GM18861 (cell line): ENCODE measurements at regions not wholly inside any gene's neighbourhood (a gene's known extent, or its start where the extent isn't known, plus 50 kb on each side); places are given as distances from the start of the nearest gene placed in this dataset.

Source experiments
- ATAC-seq: cut with Tn5 transposase; IDR thresholded peaks from one replicate; pipeline ENCODE4 v1.9.1; 2021; ENCODE audit not compliant: unreplicated experiment

DNA sequence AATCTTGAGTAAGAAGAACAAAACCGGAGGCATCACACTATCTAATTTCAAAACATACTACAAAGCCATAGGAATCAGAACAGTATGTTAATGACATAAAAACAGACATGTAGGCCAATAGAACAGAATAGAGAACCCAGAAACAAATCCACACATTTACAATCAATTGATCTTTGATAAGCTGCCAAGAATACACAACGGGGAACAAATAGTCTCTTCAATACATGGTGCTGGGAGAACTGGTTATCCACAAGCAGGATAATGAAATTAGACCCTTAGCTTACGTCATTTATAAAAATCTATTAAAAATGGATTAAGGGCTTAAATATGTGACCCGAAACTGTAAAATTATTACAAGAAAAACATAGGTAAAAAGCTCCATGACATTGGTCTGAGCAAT lies 417.7 kb downstream of the INSC start:
- ATAC-seq: no peak

DNA sequence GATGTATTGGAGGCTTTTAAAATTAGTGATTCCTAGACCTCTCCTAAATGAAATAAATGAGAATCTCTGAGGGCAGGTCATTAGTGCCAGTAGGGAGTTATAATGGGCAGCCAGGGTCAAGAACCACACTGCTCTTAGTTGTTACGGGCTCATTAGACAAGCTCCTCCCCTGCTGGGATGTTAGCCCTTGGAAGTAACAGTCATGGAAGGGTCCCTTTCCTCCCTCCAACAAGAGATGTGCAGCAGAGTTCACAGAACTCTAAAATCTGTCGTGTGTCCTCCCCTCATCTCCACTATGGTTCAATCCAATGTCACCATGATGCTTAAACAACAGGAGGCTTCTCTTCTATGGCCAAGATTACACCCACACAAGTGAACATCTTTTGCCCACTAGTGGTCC lies 419.5 kb downstream of the INSC start:
- no peak for ATAC-seq

DNA sequence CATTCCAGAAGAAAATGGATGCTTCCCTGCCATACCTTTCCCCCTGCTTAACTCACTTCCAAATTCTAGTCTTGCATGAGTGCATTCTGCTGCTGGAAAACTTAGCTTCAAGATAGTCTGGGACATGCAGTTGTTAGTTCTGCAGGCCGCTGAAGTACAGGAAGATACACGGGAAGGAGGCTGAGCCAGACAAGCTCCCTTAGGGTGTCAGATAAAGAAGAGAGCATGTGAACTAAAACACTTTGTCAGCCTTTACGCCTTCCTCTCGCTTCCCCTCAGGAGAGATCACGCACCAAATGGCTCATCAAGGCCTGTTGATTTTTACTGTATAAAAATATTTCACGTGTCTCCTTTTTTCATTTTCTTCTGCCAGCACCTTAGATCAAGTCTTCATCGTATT lies 420.7 kb downstream of the INSC start:
- no peak for ATAC-seq

DNA sequence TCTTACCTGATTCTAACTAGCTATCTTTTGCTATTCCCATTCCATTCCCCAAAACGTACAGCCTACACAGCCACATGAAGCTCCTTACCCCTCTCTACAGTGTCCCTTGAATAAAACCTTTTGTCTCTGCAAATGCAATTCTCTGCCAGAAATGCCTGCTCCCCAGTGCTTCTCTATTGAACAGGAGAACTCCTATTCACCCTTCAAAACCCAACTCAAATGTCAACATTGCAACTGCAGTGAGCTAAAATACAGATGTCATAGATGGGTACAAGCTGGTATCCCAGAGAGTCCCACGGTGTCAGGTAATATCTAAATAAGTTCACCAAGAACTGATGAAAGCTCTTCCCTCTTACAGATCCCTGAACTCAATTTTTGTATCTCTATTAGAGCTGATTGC lies 421.7 kb downstream of the INSC start:
- ATAC-seq: no peak

DNA sequence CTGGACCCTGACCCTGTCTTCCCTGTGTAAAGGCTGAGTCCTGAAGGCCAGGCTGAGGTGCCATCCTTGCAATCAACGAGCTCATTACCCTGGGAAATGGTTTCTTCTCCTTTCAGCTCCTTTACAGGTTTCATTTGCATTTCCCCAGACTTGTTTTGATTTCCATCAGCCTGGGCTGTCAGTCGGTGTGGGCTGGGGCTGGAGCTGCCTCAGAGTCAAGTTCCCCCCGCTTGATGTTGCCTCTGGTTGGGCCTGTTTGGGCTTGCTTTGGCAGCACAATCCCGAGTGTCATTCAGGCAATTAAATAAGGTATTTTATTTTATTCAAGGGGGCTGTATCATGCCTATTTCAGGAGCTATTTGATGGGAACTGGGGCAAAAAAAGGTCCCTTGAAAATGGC lies 424.9 kb downstream of the INSC start:
- ATAC-seq: no peak

DNA sequence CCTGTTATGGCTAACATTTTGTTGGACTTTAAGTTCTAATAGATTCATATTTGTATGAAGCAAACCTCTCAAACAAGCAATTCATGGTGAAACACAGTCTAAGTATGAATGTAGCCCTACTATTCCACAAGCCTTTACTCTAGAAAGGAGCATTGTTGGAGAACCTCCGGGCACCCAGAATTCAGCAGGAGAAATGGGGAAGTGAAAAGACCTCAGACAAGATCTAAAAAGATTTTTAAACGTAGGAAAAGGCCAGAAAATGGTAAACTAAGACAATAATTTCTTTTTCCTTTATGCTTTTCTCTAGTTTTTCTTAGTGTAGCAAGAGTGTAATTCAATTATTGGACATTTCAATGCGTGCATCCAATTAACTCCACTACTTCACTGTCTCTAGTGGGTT lies 426.4 kb downstream of the INSC start:
- ATAC-seq: no peak

DNA sequence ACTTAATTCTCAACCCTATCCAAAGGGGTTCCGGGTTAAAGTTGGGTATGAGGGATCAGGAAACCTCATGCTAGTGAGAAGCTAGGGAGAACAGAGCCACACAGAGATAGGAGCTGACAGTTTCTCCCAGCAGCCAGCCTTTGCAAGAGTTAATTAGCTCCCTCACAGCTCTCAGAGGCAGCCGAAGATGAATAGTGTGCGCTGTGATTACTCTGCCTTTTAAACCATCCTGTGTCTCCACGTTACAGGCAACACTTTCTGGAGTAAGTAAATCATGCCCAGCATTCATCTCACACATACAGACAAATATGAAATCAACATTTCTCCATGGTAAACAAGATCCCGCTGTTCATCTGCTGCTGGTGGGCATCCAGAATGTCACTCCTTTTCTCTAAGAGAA lies 429.6 kb downstream of the INSC start:
- ATAC-seq: no peak

DNA sequence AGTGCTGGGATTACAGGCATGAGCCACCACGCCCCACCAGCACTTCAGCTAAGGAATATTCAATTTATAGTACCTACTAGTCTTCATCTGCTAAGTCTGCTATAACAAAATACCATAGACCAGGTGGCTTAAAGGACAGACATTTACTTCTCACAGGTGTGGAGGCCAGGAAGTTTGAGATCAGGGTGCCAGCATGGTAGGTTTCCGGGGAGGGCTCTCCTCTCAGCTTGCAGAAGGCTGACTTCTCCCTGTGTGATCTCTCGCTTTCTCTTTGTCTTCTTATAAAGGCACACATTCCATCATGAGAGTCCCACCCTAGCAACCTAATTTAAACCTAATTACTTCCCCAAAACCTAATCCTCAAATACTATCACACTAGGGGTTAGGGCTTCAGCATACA lies 433.0 kb downstream of the INSC start:
- no peak for ATAC-seq

DNA sequence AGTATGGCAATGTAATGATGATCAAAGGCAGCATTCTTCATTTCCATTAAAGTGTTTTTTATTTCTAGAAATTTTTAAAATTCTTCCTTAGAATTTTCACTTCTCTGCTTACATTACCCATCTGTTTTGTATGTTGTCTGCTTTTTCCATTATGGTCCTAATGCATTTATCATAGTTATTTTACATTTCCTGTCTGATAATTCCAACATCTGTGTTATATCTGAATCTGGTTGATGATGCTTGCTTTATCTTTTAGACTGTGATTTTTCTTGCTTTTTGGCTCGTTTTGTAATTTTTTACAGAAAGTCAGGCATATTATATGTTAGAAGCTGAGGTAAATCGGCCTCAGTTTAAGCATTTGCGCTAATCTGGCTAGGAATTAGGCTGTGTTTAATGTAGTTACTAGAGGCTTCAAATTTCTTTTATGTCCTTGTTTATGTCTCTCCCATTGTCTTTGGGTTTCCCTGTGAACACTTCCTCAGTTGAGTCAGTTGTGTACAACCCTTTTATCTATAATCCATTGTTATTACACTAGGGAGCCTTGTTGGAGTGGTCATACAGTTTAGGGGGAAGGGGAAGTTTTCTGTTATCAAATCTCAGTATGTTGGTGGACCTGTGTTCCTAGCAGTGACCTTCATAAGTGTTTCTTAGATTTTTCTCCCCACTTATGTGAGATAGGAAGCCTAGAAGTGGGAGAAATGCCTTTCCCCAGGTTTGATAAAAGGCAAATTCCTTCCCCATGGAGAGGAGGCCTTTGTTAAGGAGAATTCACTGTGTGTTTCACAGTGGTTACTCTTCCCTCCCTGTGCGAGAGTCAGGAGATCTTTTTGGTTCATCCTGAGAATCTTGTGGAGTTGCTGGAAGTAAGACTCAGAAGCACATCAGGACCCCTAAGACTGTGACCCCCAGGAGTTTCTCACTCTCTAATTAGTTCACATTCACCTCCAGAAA lies 437.5 kb downstream of the INSC start:
- ATAC-seq: no peak

DNA sequence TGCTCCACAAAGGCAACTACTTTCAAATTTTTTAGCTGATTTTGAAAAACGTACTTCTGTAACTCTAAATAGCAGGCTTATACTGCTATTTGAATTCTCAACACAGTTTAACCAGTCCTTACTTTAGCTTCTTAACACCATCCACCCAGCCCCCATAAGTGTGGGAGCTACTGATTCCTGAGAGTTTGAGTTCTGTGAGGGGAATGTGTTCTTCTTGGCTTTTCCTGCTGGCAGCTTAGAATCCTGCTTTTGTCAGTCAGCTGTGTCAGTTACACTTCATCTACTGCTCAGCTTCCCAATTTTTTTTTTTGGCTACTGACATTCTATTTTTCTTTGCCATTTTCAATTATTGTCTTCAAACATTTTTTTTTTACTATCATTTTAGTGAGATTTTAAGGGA lies 440.4 kb downstream of the INSC start:
- no peak for ATAC-seq

DNA sequence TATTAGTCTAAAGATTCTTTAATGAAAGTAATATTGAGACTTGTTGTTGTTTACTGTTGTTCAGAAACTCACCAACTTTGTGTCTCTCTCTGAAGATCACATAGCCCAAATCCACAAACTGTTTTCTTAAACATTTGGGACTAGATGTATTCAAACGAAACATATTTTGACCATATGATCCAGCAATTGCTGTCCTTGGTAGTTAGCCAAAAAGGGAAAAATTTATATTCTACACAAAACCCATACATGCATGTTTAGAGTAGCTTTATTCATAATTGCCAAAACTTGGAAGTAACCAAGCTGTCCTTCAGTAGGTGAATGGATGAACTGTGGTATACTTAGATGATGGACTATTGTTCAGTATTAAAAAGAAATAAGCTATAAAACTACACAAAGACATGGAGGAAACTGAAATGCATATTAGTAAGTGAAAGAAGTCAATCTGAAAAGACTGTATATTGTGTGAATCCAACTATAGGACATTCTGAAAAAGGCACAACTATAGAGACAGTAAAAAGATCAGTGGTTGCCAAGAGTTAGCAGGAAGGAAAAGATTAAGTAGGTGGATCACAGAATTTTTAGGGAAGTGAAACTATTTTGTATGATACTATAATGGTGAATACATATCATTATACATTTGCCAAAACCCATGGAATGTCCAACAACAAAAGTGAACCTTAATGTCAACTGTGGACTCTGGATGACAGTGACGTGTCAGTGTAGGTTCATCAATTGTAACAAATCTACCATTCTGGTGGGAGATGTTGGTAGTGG lies 442.9 kb downstream of the INSC start:
- no peak for ATAC-seq

DNA sequence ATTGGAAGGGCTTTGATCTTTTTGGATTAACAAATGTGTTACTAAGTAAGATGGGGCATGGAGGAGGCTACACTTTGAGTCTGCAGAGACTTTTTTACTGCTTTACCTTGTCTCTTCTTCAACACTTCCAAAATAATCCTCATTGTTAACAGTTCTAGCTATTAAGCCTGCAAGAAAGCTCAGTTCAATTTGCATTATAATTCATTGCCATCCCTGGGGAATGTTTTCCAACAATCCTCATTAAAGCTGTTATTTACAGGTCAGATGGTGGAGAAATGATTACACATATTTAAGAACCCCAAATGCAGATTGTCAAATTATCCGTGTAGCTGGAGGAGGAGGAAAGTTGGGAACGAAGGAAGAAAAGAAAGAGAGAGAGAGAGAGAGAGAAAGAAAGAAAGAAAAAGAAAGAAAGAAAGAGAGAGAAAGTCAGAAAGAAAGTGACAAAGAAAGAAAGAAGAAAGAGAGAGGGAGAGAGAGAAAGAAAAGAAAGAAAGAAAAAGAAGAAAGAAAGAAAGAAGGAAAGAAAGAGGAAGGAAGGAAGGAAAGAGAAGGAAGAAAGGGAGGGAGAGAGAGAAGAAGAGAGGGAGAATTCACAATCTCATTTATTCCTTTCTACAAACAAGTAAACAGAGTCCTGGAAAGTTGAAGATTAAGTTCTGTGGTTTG lies 443.9 kb downstream of the INSC start:
- no peak for ATAC-seq

DNA sequence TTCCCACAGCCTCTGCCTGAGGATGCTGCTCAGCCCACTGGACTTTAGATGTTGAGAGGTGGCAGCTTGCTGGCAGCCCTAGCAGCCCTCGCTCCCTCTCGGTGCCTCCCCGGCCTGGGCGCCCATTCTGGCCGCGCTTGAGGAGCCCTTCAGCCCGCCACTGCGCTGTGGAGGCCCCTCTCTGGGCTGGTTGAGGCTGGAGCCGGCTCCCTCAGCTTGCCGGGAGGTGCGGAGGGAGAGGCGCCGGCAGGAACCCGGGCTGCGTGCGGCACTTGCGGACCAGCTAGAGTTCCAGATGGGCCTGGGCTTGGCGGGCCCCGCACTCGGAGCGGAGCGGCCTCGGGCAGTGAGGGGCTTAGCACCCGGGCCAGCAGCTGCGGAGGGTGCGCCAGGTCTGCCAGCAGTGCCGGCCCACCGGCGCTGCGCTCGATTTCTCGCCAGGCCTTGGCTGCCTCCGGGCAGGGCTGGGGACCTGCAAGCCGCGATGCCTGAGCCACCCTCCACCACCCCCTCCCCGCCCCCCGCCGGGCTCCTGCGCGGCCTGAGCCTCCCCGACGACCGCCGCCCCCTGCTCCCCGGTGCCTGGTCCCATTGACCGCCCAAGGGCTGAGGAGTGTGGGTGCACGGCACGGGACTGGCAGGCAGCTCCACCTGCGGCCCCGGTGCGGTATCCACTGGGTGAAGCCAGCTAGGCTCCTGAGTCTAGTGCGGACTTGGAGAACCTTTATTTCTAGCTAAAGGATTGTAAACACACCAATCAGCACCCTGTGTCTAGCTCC lies 446.2 kb downstream of the INSC start:
- ATAC-seq: no peak

DNA sequence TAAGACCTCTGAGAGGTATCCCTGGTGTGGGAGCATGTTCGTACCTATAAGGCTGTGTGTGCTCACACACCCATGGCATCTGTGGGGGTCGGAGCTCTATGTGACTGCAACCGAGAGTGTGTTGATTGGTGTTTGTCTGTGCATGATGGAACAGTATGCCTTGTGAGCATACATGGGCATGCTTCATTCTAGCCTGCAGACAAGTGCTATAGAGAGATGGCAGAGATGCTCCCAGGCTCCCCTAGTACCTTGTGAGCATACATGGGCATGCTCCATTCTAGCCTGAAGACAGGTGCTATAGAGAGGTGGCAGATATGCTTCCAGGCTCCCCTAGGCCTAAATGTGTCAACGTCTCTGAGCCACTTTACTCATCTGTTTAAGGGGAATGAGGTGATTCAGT lies 447.5 kb downstream of the INSC start:
- no peak for ATAC-seq

DNA sequence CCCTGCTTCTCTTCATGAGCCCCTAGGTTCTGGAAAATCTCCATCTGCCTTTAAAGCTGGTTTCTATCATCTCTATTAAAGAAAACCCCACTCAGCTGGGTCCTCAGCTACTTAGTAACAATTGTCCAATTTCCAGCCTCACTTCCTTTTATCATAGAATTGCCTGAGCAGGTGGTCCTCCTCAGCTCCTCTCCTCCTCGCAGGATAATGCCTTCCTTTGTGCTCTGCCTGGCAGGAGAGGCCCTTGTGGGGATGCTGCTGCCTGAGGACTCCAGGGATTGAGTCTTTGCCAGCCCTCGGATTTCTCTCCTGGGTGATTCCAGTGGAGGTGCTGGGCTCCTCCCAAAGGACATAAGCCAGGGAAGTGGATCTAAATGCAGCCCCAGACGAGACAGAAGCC lies 448.3 kb downstream of the INSC start:
- no peak for ATAC-seq

DNA sequence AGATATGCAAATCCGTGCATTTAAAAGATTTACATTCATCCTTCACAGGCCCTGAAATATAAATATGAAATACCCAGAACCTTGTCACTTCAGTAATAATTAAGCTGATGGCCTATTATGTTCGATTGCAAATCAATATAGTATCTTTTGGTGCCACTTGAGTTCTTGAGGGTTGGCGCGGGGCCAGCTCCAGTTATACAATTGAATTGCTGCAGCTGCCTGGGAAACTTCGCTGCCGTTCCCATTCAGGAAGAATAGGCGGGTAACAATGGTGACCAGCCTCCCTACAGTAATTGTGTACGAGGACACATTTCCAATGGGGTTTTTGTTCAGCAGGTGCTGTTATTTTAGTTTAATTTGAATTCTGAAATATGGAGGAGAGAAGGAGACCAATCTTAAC lies 451.2 kb downstream of the INSC start:
- no peak for ATAC-seq

DNA sequence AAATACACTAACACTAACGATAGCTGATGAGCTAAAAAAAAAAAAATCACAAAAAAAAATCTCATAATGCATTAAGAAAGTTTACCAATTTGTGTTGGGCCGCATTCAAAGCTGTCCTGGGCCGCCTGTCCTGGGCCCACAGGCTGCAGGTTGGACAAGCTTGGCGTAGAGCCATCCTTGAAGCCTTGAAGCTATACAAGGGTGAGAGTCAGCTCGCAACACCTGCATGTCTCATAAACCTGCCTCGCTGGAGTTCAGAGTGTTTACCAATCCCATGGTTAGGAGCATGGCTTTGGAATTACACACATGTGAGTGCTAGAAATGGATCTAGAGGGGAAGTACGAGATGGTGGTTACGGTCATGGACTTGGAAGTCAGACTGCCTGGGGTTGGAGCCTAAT lies 453.7 kb downstream of the INSC start:
- no peak for ATAC-seq

DNA sequence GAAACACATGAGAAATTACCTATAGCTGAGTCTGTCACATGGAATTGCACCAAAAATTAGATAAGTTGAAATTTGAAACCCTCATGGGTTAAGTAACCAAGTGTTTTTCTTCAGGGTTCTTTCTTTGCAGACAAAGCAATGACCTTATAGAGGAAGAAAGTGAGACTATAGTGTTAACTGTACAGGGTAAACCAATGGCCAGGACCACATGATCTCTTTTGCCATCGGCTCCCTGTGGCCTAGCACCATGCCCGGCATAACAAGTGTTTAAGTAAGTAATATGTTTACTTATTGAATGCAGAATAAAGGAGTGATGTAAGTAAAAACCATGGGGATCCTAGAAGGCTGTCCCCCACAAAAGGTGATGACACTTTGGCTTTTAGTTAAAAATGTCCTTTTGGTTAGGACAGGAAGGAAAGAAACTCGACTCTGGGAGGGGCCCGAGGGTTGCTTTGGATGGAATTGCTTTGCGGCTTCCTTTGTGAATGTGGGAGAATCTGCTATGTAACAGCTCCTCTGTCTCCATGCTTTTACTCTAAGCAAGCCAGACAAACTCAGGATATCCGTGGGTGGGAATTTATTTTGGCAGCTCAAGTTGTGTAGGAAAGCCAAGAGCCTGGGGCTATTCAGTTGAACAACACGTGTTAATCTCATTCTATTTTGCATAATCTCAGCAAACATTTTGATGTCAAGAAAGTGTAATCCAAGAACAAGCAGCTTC lies 454.7 kb downstream of the INSC start:
- no peak for ATAC-seq

DNA sequence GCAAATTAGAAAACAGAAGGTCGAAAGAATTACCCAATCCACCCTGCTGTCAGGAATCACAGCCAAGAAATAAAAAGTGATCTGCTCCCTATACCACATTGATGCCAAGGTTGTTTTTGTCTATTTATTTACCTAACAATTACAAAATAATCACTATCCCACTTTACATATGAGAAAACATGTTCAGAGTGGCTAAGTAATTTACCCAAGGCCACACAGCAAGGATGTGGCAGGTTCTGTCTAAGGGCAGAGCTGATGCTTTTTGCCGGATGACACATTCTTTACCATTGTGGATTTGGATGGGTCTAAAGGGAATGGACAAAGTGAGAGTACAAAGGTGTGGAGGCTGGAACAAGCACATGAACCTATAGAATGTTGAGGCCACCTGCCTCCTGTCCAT lies 460.7 kb downstream of the INSC start:
- ATAC-seq: no peak

DNA sequence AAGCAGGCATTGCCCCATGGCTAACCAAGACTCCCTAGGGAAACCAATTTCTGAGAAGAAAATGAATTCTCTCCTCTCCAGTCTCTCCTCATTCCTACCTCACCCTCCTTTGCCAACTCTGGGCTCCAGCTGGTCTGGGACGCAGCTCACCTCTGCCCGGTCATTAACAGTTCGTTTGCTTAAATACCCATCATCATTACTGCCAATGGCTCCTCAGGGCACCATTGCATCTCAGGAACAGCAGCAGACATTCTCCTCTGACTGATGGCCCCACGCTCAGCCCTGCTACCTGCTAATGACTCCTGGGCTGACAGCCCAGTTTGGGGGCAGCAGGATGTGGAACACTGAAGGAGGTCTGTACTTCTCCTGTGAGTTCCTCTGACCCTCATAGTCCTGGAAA lies 462.0 kb downstream of the INSC start:
- no peak for ATAC-seq
